ENCODE measurements at regions not wholly inside any gene's neighbourhood (a gene's known extent, or its start where the extent isn't known, plus 50 kb on each side); places are given as distances from the start of the nearest gene placed in this dataset.

- RAD21 ChIA-PET (ENCODE audit: low non-redundant PET in 1 of 2, low total read pairs in 2 of 2, uncharacterized antibody in 2 of 2, unreplicated experiment in 2 of 2), result no interaction called here
- Histone ChIP-seq H3K27me3 (ENCODE audit: insufficient read depth, low read length) (no peaks in the 10 kb centered on the region), H3K9me2 (ENCODE audit: insufficient read depth) (no peaks in the 10 kb centered on the region), H3K9me3 (ENCODE audit: control insufficient read depth in 1 of 2, insufficient read depth in 1 of 2, low read depth in 1 of 2, low read length in 2 of 2) (no peaks in the 10 kb centered on the region; a peak in 1 of 4 replicates), H3K4me1 (ENCODE audit: control insufficient read depth in 1 of 2, insufficient read depth in 2 of 2, low read length in 2 of 2) (no peaks in the 10 kb centered on the region), H3K79me2 (ENCODE audit: insufficient read depth, low read length) (no peaks in the 10 kb centered on the region), H3K9ac (ENCODE audit: low read length) (no peak overlapping the region), H2AFZ (ENCODE audit: low read depth, low read length, poor library complexity, severe bottlenecking) (no peak overlapping the region), H3K27ac (ENCODE audit: low read depth, low read length) (no peak overlapping the region), H3K4me3 (replicated peaks in 1 of 2; ENCODE audit: low read depth in 1 of 2, low read length in 2 of 2) (no peak overlapping the region), H4K20me1 (ENCODE audit: insufficient read depth) (no peaks in the 10 kb centered on the region), H3K36me3 (ENCODE audit: control insufficient read depth in 1 of 2, insufficient read depth in 2 of 2, low read length in 2 of 2) (no peaks in the 10 kb centered on the region), H3K4me2 (ENCODE audit: low read length) (no peak overlapping the region)
- ATAC-seq, result no peak
- intact Hi-C loops (cut with micrococcal nuclease), result no loop called here
- CTCF ChIA-PET, result no interaction called here
- DNase-seq (ENCODE audit: low read depth, low spot score), result no peak
- TF ChIP-seq RAD21 (IDR thresholded peaks at IDR 0.05; ENCODE audit: low read depth), result no peak
- TF ChIP-seq ZNF274 (IDR thresholded peaks at IDR 0.05; ENCODE audit: low read depth, low read length), result no peak
- no peak for TF ChIP-seq ZBTB33 (IDR thresholded peaks at IDR 0.05; ENCODE audit: extremely low read depth, insufficient replicate concordance, low read length)
- TF ChIP-seq ELF1 (IDR thresholded peaks at IDR 0.05; ENCODE audit: borderline replicate concordance, low read depth), result no peak
- TF ChIP-seq, protein P1, sequence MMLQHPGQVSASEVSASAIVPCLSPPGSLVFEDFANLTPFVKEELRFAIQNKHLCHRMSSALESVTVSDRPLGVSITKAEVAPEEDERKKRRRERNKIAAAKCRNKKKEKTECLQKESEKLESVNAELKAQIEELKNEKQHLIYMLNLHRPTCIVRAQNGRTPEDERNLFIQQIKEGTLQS (IDR thresholded peaks at IDR 0.05), result no peak
- TF ChIP-seq SIN3A (IDR thresholded peaks at IDR 0.05; ENCODE audit: low read depth), result no peak
- no peak for TF ChIP-seq POLR2A (IDR thresholded peaks at IDR 0.05; ENCODE audit: borderline replicate concordance, extremely low read depth, insufficient read depth, insufficient read length)
- no peak for TF ChIP-seq ZFX (IDR thresholded peaks at IDR 0.05)
- POLR2A ChIA-PET, result no interaction called here
- no TSS peak for BruUV-seq (replicated peaks)
These were observed 972.7 kb downstream of the BRD1 start for GRCh38 chr22:48855013-48855412.

DNA sequence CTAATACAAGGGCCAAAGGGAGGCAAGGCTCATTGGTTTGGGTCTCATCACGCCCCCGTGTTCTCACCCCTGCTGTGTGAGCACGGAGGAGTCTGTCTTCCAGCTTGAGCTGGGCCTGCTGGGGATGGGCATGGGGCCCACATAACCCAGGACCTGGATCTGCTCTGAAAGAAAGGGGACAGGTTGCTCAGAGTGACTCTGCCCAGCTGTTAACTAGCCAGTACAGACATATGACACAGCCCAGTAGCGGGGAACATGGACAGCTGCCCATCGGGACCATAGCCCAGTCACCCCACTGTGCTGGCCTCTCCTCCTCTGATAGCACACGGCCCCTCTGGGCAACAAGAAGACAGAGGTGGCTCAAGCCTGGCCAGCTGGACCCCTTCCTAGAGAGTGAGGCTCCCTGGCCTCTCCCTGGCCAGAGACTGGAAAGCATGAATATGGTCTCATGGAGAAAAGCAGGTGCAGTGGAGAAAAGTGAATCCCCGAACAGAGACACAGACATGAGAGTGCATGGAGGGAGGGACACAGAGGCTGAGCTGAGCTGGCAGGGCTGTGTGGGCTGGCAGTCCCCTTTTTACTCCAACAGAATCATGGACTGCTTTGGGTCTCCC, 973.9 kb downstream of the BRD1 start:
- RAD21 ChIA-PET (ENCODE audit: low non-redundant PET in 1 of 2, low total read pairs in 2 of 2, uncharacterized antibody in 2 of 2, unreplicated experiment in 2 of 2), result no interaction called here
- Histone ChIP-seq H3K27me3 (ENCODE audit: insufficient read depth, low read length) (no peaks in the 10 kb centered on the region; the same call in 1 of the 2 replicates), H3K4me2 (ENCODE audit: low read length) (no peak overlapping the region), H3K4me1 (ENCODE audit: control insufficient read depth in 1 of 2, insufficient read depth in 2 of 2, low read length in 2 of 2) (no peaks in the 10 kb centered on the region), H3K9me2 (ENCODE audit: insufficient read depth) (no peaks in the 10 kb centered on the region), H3K27ac (ENCODE audit: low read depth, low read length) (no peak overlapping the region), H3K79me2 (ENCODE audit: insufficient read depth, low read length) (no peaks in the 10 kb centered on the region), H3K36me3 (ENCODE audit: control insufficient read depth in 1 of 2, insufficient read depth in 2 of 2, low read length in 2 of 2) (no peaks in the 10 kb centered on the region), H3K9ac (ENCODE audit: low read length) (no peak overlapping the region), H4K20me1 (ENCODE audit: insufficient read depth) (no peaks in the 10 kb centered on the region), H3K9me3 (ENCODE audit: control insufficient read depth in 1 of 2, insufficient read depth in 1 of 2, low read depth in 1 of 2, low read length in 2 of 2) (no peaks in the 10 kb centered on the region; a peak in 1 of 4 replicates), H3K4me3 (replicated peaks in 1 of 2; ENCODE audit: low read depth in 1 of 2, low read length in 2 of 2) (no peak overlapping the region), H2AFZ (ENCODE audit: low read depth, low read length, poor library complexity, severe bottlenecking) (no peak overlapping the region)
- POLR2A ChIA-PET, result no interaction called here
- intact Hi-C loops (cut with micrococcal nuclease), result no loop called here
- ATAC-seq (no peak), DNase-seq (ENCODE audit: low read depth, low spot score) (no peak)
- BruUV-seq (replicated peaks), result no TSS peak
- CTCF ChIA-PET, result no interaction called here
- TF ChIP-seq YY1 (IDR thresholded peaks at IDR 0.05; ENCODE audit: extremely low read depth, insufficient replicate concordance, low read depth, low read length) (no peak), SP1 (IDR thresholded peaks at IDR 0.05; ENCODE audit: low read depth) (no peak), SIN3A (IDR thresholded peaks at IDR 0.05; ENCODE audit: low read depth) (no peak), POLR2A (IDR thresholded peaks at IDR 0.05; ENCODE audit: borderline replicate concordance, extremely low read depth, insufficient read depth, insufficient read length) (no peak), JUND (IDR thresholded peaks at IDR 0.05) (no peak), EGR1 (IDR thresholded peaks at IDR 0.05; ENCODE audit: low read depth) (no peak), ZFX (IDR thresholded peaks at IDR 0.05) (no peak)
- TF ChIP-seq, protein P2, sequence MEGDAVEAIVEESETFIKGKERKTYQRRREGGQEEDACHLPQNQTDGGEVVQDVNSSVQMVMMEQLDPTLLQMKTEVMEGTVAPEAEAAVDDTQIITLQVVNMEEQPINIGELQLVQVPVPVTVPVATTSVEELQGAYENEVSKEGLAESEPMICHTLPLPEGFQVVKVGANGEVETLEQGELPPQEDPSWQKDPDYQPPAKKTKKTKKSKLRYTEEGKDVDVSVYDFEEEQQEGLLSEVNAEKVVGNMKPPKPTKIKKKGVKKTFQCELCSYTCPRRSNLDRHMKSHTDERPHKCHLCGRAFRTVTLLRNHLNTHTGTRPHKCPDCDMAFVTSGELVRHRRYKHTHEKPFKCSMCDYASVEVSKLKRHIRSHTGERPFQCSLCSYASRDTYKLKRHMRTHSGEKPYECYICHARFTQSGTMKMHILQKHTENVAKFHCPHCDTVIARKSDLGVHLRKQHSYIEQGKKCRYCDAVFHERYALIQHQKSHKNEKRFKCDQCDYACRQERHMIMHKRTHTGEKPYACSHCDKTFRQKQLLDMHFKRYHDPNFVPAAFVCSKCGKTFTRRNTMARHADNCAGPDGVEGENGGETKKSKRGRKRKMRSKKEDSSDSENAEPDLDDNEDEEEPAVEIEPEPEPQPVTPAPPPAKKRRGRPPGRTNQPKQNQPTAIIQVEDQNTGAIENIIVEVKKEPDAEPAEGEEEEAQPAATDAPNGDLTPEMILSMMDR (IDR thresholded peaks at IDR 0.05 in 2 of 3, conservative IDR thresholded peaks at IDR 0.05 in 1 of 3; ENCODE audit: borderline replicate concordance in 1 of 3, insufficient read depth in 1 of 3, low read depth in 2 of 3, low read length in 2 of 3), result no peak
